H1 (cell line): ENCODE measurements at regions not wholly inside any gene's neighbourhood (a gene's known extent, or its start where the extent isn't known, plus 50 kb on each side); places are given as distances from the start of the nearest gene placed in this dataset.

Experiments
- CTCF ChIA-PET: fragments of 300-600 bp; sonication (Branson Sonifier 250); formaldehyde crosslinking; loops from one replicate; lab custom pipeline; 2021; ENCODE audit not compliant: partially characterized antibody; lab: Charles Lee
- POLR2A ChIA-PET: fragments of 300-600 bp; sonication (Branson Sonifier 250); formaldehyde crosslinking; loops from one replicate; lab custom pipeline; 2021; ENCODE audit warnings: inconsistent platforms; ENCODE audit not compliant: partially characterized antibody; lab: Charles Lee
- DNase-seq, 2 experiments: peaks; one replicate each; pipeline versions ENCODE4 v3.0.0 to v3.0.0-alpha.2; 2010 to 2022; ENCODE audit warnings: low spot score in 2 of 2, low read depth in 1 of 2, mixed read lengths in 1 of 2
- FAIRE-seq: peaks from 2 replicates; lab custom pipeline; 2011; peaks lifted over from hg19 to GRCh38; lab: Jason Lieb, UNC
- H2AFZ ChIP-seq: 2 replicates; pipeline ENCODE4 v1.8.1; 2012; ENCODE audit warnings: low read length, inconsistent platforms
- H2AK5ac ChIP-seq: 2 replicates; pipeline ENCODE4 v1.6.1; 2013; ENCODE audit warnings: low read depth, low read length
- H2BK120ac ChIP-seq: replicated peaks from 2 replicates; pipeline ENCODE3; 2013; ENCODE audit warnings: low read depth, low read length, inconsistent platforms
- H2BK12ac ChIP-seq: 2 replicates; pipeline ENCODE4 v1.6.1; 2013; ENCODE audit warnings: low read depth, low read length
- H2BK15ac ChIP-seq: 2 replicates; pipeline ENCODE4 v1.6.1; 2013; ENCODE audit warnings: low read length
- H2BK20ac ChIP-seq: 2 replicates; pipeline ENCODE4 v1.6.1; 2013; ENCODE audit warnings: low read length
- H2BK5ac ChIP-seq: 2 replicates; pipeline ENCODE4 v1.6.1; 2013; ENCODE audit warnings: low read depth, low read length
- H3K14ac ChIP-seq: 2 replicates; pipeline ENCODE4 v1.6.1; 2013; ENCODE audit warnings: inconsistent platforms; ENCODE audit not compliant: insufficient read length
- H3K18ac ChIP-seq: 2 replicates; pipeline ENCODE4 v1.6.1; 2013; ENCODE audit warnings: low read length; ENCODE audit errors: extremely low read depth
- H3K23ac ChIP-seq: 2 replicates; pipeline ENCODE4 v1.6.1; 2013; ENCODE audit warnings: inconsistent platforms; ENCODE audit not compliant: insufficient read length
- H3K23me2 ChIP-seq: 2 replicates; pipeline ENCODE4 v1.6.1; 2013; ENCODE audit warnings: low read depth, low read length
- H3K27ac ChIP-seq: 2 replicates; pipeline ENCODE4 v1.6.1; 2011; ENCODE audit warnings: low read depth, low read length, inconsistent platforms
- H3K27me3 ChIP-seq, 4 experiments: replicated peaks in 1 of 4; 1 replicate in 1 of 4; 2 replicates in 3 of 4; pipeline versions ENCODE4 v1.6.1 to v1.8.1; 2011 to 2013; ENCODE audit warnings: low read length in 3 of 4, mild to moderate bottlenecking in 3 of 4, inconsistent platforms in 2 of 4, mixed read lengths in 2 of 4, moderate library complexity in 1 of 4; ENCODE audit not compliant: control insufficient read depth in 3 of 4, insufficient read depth in 3 of 4; ENCODE audit errors: extremely low read depth in 1 of 4
- H3K36me3 ChIP-seq, 4 experiments: 2 replicates each; pipeline versions ENCODE4 v1.6.1 to v1.8.1; 2011 to 2013; ENCODE audit warnings: mild to moderate bottlenecking in 4 of 4, low read length in 3 of 4, moderate library complexity in 2 of 4, control low read depth in 1 of 4, inconsistent platforms in 1 of 4; ENCODE audit not compliant: insufficient read depth in 4 of 4, control insufficient read depth in 2 of 4
- H3K4ac ChIP-seq: replicated peaks from 2 replicates; pipeline ENCODE3; 2013; ENCODE audit warnings: low read length, low read depth, mixed read lengths, inconsistent platforms; ENCODE audit not compliant: insufficient read length
- H3K4me1 ChIP-seq, 4 experiments: replicated peaks in 1 of 4; 1 replicate in 1 of 4; 2 replicates in 3 of 4; pipeline versions ENCODE4 v1.6.1 to v1.8.1; 2011 to 2013; ENCODE audit warnings: low read length in 3 of 4, inconsistent platforms in 2 of 4, mixed read lengths in 1 of 4; ENCODE audit not compliant: insufficient read depth in 4 of 4, control insufficient read depth in 3 of 4
- H3K4me2 ChIP-seq, 2 experiments: 2 replicates each; pipeline versions ENCODE4 v1.6.1 to v1.8.1; 2011 to 2013; ENCODE audit warnings: low read depth in 2 of 2, low read length in 2 of 2, control low read depth in 1 of 2, inconsistent platforms in 1 of 2, mild to moderate bottlenecking in 1 of 2; ENCODE audit not compliant: insufficient read depth in 1 of 2
- H3K4me3 ChIP-seq, 4 experiments: fragments of 200-600, 300-600 bp in 1 of 4; sonication (generic), shearing (Covaris generic), sonication (Bioruptor Twin) in 1 of 4; 2 replicates each; pipeline versions ENCODE4 v1.5.1 to v1.8.1; 2011 to 2016; ENCODE audit warnings: low read length in 4 of 4, low read depth in 3 of 4, control low read depth in 2 of 4, inconsistent platforms in 2 of 4, mild to moderate bottlenecking in 2 of 4, mixed read lengths in 1 of 4, moderate library complexity in 1 of 4; ENCODE audit not compliant: insufficient read depth in 2 of 4; ENCODE audit errors: extremely low read depth in 1 of 4
- H3K56ac ChIP-seq: replicated peaks from 2 replicates; pipeline ENCODE3; 2013; ENCODE audit warnings: low read depth, mild to moderate bottlenecking, mixed read lengths, low read length, inconsistent platforms; ENCODE audit not compliant: insufficient read length
- H3K79me1 ChIP-seq: 2 replicates; pipeline ENCODE4 v1.6.1; 2013; ENCODE audit warnings: low read depth, low read length, control low read depth
- H3K79me2 ChIP-seq, 2 experiments: 2 replicates each; pipeline versions ENCODE4 v1.6.1 to v1.8.1; 2012 to 2013; ENCODE audit warnings: low read length in 2 of 2, mild to moderate bottlenecking in 2 of 2, inconsistent platforms in 1 of 2; ENCODE audit not compliant: insufficient read depth in 2 of 2, control insufficient read depth in 1 of 2
- H3K9ac ChIP-seq, 4 experiments: replicated peaks in 1 of 4; 1 replicate in 1 of 4; 2 replicates in 3 of 4; pipeline versions ENCODE4 v1.6.1 to v1.8.1; 2011 to 2013; ENCODE audit warnings: low read depth in 3 of 4, low read length in 3 of 4, control low read depth in 2 of 4, mild to moderate bottlenecking in 2 of 4, moderate library complexity in 2 of 4, inconsistent platforms in 1 of 4; ENCODE audit errors: extremely low read depth in 1 of 4
- H3K9me3 ChIP-seq, 2 experiments: 2 replicates each; pipeline versions ENCODE4 v1.6.1 to v1.8.1; 2012 to 2013; ENCODE audit warnings: mild to moderate bottlenecking in 2 of 2, moderate library complexity in 2 of 2, control low read depth in 1 of 2, inconsistent platforms in 1 of 2, low read depth in 1 of 2, low read length in 1 of 2, mixed read lengths in 1 of 2; ENCODE audit not compliant: insufficient read depth in 2 of 2
- H4K20me1 ChIP-seq, 2 experiments: replicated peaks in 1 of 2; 2 replicates each; pipeline versions ENCODE3 to v1.8.1; 2011 to 2013; ENCODE audit warnings: inconsistent platforms in 2 of 2, low read length in 2 of 2, mild to moderate bottlenecking in 1 of 2; ENCODE audit not compliant: insufficient read depth in 2 of 2, control insufficient read depth in 1 of 2
- H4K5ac ChIP-seq: 2 replicates; pipeline ENCODE4 v1.6.1; 2013; ENCODE audit warnings: low read length, low read depth, mixed read lengths, inconsistent platforms; ENCODE audit not compliant: insufficient read length
- H4K8ac ChIP-seq: 2 replicates; pipeline ENCODE4 v1.8.0; 2013; ENCODE audit warnings: mild to moderate bottlenecking, moderate library complexity, low read length, inconsistent platforms; ENCODE audit not compliant: insufficient read depth; ENCODE audit errors: extremely low read depth
- H4K91ac ChIP-seq: replicated peaks from 2 replicates; pipeline ENCODE3; 2013; ENCODE audit warnings: low read length, mixed read lengths, inconsistent platforms; ENCODE audit not compliant: insufficient read length
- E2F6 ChIP-seq: IDR thresholded peaks from 2 replicates; pipeline ENCODE4 v1.6.1; 2012; ENCODE audit warnings: inconsistent platforms
- EP300 ChIP-seq, 2 experiments: IDR thresholded peaks; 1 replicate in 1 of 2; 2 replicates in 1 of 2; pipeline ENCODE4 v1.6.1; 2011 to 2012; ENCODE audit warnings: low read depth in 2 of 2, low read length in 2 of 2, mild to moderate bottlenecking in 2 of 2, borderline replicate concordance in 1 of 2, inconsistent platforms in 1 of 2, moderate library complexity in 1 of 2
- GABPA ChIP-seq: IDR thresholded peaks from 2 replicates; pipeline ENCODE4 v1.6.1; 2011; ENCODE audit warnings: mild to moderate bottlenecking, low read length, moderate library complexity, borderline replicate concordance; ENCODE audit not compliant: insufficient read depth
- KDM4A ChIP-seq: IDR thresholded peaks from one replicate; pipeline ENCODE4 v1.7.1; 2012; ENCODE audit warnings: low read depth, mild to moderate bottlenecking, moderate library complexity, low read length, inconsistent platforms; ENCODE audit not compliant: severe bottlenecking
- NRF1 ChIP-seq: IDR thresholded peaks from 2 replicates; pipeline ENCODE4 v1.6.1; 2011; ENCODE audit warnings: mild to moderate bottlenecking, low read depth, low read length, improper control_type of control experiment
- RBBP5 ChIP-seq: IDR thresholded peaks from 2 replicates; pipeline ENCODE4 v1.7.1; 2012; ENCODE audit warnings: low read depth, mild to moderate bottlenecking, inconsistent platforms, low read length, moderate library complexity, borderline replicate concordance
- RXRA ChIP-seq: IDR thresholded peaks from 2 replicates; pipeline ENCODE4 v1.6.1; 2011; ENCODE audit warnings: low read depth, mild to moderate bottlenecking, low read length, moderate library complexity; ENCODE audit not compliant: insufficient read depth
- TBP ChIP-seq: IDR thresholded peaks from 2 replicates; pipeline ENCODE4 v1.6.1; 2011; ENCODE audit warnings: low read depth, low read length, improper control_type of control experiment
- TCF12 ChIP-seq: IDR thresholded peaks from 2 replicates; pipeline ENCODE4 v1.6.1; 2011; ENCODE audit warnings: low read depth, mild to moderate bottlenecking, low read length
- USF2 ChIP-seq: IDR thresholded peaks from 2 replicates; pipeline ENCODE4 v1.6.1; 2011; ENCODE audit warnings: low read length, improper control_type of control experiment
- WGBS, 2 experiments: shearing (Covaris generic) in 1 of 2; methylation state at CpG; one replicate each; pipeline versions ENCODE4 v1.1.6 to v1.1.7; 2013 to 2015; ENCODE audit warnings: low lambda C conversion rate in 2 of 2, mixed read lengths in 2 of 2, inconsistent platforms in 1 of 2, low coverage in 1 of 2, missing lambda C conversion rate in 1 of 2; ENCODE audit not compliant: insufficient replicate concordance in 2 of 2, insufficient coverage in 1 of 2, insufficient read length in 1 of 2; ENCODE audit errors: extremely low coverage in 1 of 2, missing lambda C conversion rate in 1 of 2; 5-methylcytosine and 5-hydroxymethylcytosine counted together

GRCh38 chr15:60070838-60071493, 66.9 kb downstream of the FOXB1 start:
- H4K5ac ChIP-seq = no peak overlapping the region
- H3K18ac ChIP-seq = no peak overlapping the region
- H2BK15ac ChIP-seq = 0 out of 2 replicates have a peak overlapping the region, but pooled peaks have one; percentile 10
- no peak overlapping the region for H3K56ac ChIP-seq
- no peak overlapping the region for H3K27ac ChIP-seq
- H3K4ac ChIP-seq = no peak overlapping the region
- 86% methylated on average over 8 of the region's 8 CpGs; no CpG with 5 or more reads in 1 of the 2 experiments for WGBS, 2 experiments
- no peak for DNase-seq
- 0 out of 2 replicates have a peak overlapping the region, but pooled peaks have one; percentile 9 for H2AFZ ChIP-seq
- H3K14ac ChIP-seq = no peak overlapping the region
- H2AK5ac ChIP-seq = no peak overlapping the region
- no peak overlapping the region for H2BK5ac ChIP-seq
- H3K79me2 ChIP-seq = no peaks in the 10 kb centered on the region
- no peak overlapping the region for H2BK12ac ChIP-seq
- no peaks in the 10 kb centered on the region for H3K36me3 ChIP-seq
- ChIA-PET CTCF (interaction anchor here (0.9 to 1.8 kb wide), 5 partner anchors 9 to 331 kb away, joined by 3 to 7 read pairs (median 3); no protein-coding TSS in a partner anchor), POLR2A (interaction anchor here (0.6 kb wide), 1 partner anchor 54 kb away, joined by 3 read pairs; no protein-coding TSS in a partner anchor)
- no peaks in the 10 kb centered on the region for H4K20me1 ChIP-seq
- no peak overlapping the region for H3K23ac ChIP-seq
- H2BK120ac ChIP-seq = no peak overlapping the region
- no peak for FAIRE-seq
- H3K4me1 ChIP-seq = peaks cover 0 to 8% (median 5%) of the 10 kb centered on the region in 4 experiments; a peak in 6 of 7 replicates
- peak overlapping the region; percentile 57 for H4K91ac ChIP-seq
- 0 out of 4 replicates have a peak, but pooled peaks cover 0 to 3% of the 10 kb centered on the region in 2 experiments for H3K9me3 ChIP-seq
- H3K23me2 ChIP-seq = no peaks in the 10 kb centered on the region
- H4K8ac ChIP-seq = no peak overlapping the region
- H3K4me3 ChIP-seq = no peak overlapping the region
- no peaks in the 10 kb centered on the region for H3K79me1 ChIP-seq
- no peak overlapping the region for H3K9ac ChIP-seq
- no peak overlapping the region for H3K4me2 ChIP-seq
- H3K27me3 ChIP-seq = no peaks in the 10 kb centered on the region
- no peak overlapping the region for H2BK20ac ChIP-seq
- TF ChIP-seq USF2 (no peak), KDM4A (no peak), NRF1 (no peak), EP300 (IDR thresholded peaks at IDR 0.05; ENCODE audit: borderline replicate concordance in 1 of 2, low read depth in 2 of 2, low read length in 2 of 2) (no peak), GABPA (no peak), TCF12 (no peak), E2F6 (no peak), RBBP5 (no peak), RXRA (no peak), TBP (no peak)
